DND-41 (cell line): ENCODE measurements at regions not wholly inside any gene's neighbourhood (a gene's known extent, or its start where the extent isn't known, plus 50 kb on each side); places are given as distances from the start of the nearest gene placed in this dataset.

Source experiments
- CTCF ChIP-seq: IDR thresholded peaks from 2 replicates; pipeline ENCODE4 v1.5.1; 2012; ENCODE audit warnings: borderline replicate concordance, low read length, moderate library complexity, mild to moderate bottlenecking; ENCODE audit not compliant: poor library complexity, severe bottlenecking; ENCODE audit errors: extremely low read depth
- EZH2 ChIP-seq: IDR thresholded peaks from 3 replicates; pipeline ENCODE4 v1.6.1; 2012; ENCODE audit warnings: borderline replicate concordance, low read depth, mild to moderate bottlenecking, moderate library complexity, low read length, inconsistent platforms; ENCODE audit not compliant: severe bottlenecking

- TF ChIP-seq CTCF: no peak
- no peak for TF ChIP-seq EZH2
Measured at GRCh38 chr4:147137280-147137679, 191.6 kb upstream of the TTC29 start.
